ENCODE measurements at regions not wholly inside any gene's neighbourhood (a gene's known extent, or its start where the extent isn't known, plus 50 kb on each side); places are given as distances from the start of the nearest gene placed in this dataset.

DNA sequence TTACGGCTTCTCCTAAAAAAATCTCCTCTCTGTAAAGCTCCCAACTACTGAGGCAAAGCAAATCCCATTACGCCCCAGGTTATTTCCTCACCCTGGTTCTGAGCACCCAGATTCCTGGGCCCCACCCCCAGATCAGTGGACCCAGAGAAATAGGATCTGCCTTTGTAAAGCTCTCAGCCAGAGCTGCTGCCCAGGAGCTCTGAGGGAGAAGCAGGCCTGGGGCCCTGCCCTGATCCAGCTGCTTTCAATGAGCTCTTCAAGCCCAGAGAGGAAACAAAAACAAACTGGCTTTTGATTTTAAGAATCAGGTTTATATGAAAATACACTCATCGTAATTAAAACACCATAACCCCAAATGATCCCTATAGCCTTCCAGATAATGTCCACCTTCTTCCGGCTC lies 124.5 kb downstream of the C5orf15 start:
- 88 to 97% methylated on average over 3 of the region's 4 CpGs for WGBS, 2 experiments (ENCODE audit: insufficient coverage in 2 of 2)

DNA sequence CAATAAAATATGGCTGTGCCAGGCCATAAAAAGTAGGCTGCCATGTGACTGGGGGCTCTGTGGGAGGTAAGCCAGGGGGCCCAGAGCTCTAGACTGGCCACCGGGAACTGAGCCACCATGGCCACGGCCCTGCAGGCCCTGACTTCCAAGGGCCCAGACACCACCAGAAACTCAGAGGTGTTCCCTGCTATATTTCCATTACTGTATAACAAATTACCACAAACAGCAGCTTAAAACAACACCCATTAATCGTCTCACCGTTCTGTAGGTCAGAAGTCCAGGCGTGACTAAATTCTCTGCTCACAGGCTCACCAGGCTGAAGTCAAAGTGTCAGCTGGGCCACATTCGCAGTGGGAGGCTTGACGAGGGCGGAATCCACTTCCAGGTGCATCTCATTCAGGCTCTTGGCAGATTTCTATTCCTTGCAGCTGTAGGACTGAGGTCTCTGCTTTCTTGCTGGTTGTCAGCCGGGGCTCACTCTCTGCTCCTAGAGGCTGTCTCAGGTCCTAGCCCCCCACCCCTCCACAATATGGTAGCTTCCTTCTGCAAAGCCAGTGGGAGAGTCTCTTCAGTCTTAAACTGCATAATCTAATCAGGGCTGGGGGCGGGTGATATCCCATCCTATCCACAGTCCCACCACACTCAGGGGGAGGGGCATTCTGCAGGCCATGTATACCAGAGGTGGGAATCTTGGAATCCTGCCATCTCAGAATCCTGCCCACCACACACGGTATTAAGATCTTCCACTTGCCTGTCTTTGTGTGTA lies 125.4 kb downstream of the C5orf15 start:
- Histone ChIP-seq H3K4me1 (ENCODE audit: control insufficient read depth, insufficient read depth, low read length, poor library complexity, severe bottlenecking) (peaks cover under 1% of the 10 kb centered on the region), H3K4me3 (ENCODE audit: extremely low read depth, insufficient read depth, low read length, poor library complexity, severe bottlenecking) (no peak overlapping the region), H3K27ac (ENCODE audit: low read depth, low read length, severe bottlenecking) (no peak overlapping the region), H3K9me3 (ENCODE audit: control insufficient read depth, low read length) (no peaks in the 10 kb centered on the region), H3K36me3 (ENCODE audit: control insufficient read depth, insufficient read depth, low read length) (no peaks in the 10 kb centered on the region)
- WGBS, 2 experiments (ENCODE audit: insufficient coverage in 2 of 2), result 80 to 81% methylated on average over 8 to 9 of the region's 11 CpGs

More for the DNA sequence above, 124.5 kb downstream of the C5orf15 start:
- H3K4me3 ChIP-seq (ENCODE audit: extremely low read depth, insufficient read depth, low read length, poor library complexity, severe bottlenecking), result no peak overlapping the region
- H3K9me3 ChIP-seq (ENCODE audit: control insufficient read depth, low read length), result no peaks in the 10 kb centered on the region
- H3K36me3 ChIP-seq (ENCODE audit: control insufficient read depth, insufficient read depth, low read length), result no peaks in the 10 kb centered on the region
- no peak overlapping the region for H3K27ac ChIP-seq (ENCODE audit: low read depth, low read length, severe bottlenecking)
- peaks cover 7% of the 10 kb centered on the region for H3K4me1 ChIP-seq (ENCODE audit: control insufficient read depth, insufficient read depth, low read length, poor library complexity, severe bottlenecking)

DNA sequence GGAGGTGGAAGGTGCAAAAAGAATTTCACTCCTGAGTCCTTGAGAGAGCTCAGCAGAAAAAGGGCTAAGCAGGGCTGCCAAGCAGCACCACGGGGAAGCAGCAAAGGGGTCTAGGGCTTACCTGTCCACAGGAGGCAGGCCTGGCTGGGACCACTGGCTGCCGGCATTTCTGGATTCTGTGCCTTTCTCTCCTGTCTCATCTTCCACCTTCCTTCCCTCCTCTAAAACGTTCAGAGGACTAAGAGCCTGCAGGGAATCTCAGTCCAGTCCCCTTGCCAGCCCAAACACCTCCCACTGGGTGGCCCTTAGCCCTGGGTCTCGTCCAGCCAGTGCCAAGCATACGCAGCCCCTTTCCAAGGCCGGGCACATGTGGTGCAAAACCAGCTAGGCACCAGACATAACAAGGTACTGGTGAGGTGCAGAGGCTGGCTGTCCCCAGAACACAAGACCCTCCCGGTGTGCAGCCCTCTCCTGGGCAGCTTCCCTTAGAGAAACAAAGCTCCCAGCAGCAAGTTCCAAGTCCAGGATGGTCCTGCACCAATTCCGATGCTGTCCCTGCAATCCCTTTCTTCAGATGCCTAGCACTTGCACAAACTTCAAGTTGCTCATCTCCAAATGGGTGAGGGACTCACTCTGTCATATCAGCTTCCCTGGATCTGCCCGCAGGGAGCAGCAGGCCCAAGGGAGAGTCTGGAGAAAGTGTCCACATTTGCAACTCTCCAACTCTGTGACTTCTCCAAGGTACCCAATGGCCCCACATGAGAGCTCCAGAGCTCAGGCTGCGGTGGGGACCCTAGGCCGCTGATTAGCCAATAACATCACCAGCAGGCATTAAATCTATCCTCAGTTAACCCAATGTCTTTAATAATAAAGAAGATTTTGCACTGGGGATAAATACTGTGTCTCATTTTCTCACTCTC lies 126.3 kb downstream of the C5orf15 start:
- Histone ChIP-seq H3K4me1 (ENCODE audit: control insufficient read depth, insufficient read depth, low read length, poor library complexity, severe bottlenecking) (no peaks in the 10 kb centered on the region), H3K4me3 (ENCODE audit: extremely low read depth, insufficient read depth, low read length, poor library complexity, severe bottlenecking) (no peak overlapping the region), H3K27ac (ENCODE audit: low read depth, low read length, severe bottlenecking) (no peak overlapping the region), H3K36me3 (ENCODE audit: control insufficient read depth, insufficient read depth, low read length) (no peaks in the 10 kb centered on the region), H3K9me3 (ENCODE audit: control insufficient read depth, low read length) (no peaks in the 10 kb centered on the region)
- WGBS, 2 experiments (ENCODE audit: insufficient coverage in 2 of 2), result 85 to 87% methylated on average over 8 of the region's 11 CpGs

DNA sequence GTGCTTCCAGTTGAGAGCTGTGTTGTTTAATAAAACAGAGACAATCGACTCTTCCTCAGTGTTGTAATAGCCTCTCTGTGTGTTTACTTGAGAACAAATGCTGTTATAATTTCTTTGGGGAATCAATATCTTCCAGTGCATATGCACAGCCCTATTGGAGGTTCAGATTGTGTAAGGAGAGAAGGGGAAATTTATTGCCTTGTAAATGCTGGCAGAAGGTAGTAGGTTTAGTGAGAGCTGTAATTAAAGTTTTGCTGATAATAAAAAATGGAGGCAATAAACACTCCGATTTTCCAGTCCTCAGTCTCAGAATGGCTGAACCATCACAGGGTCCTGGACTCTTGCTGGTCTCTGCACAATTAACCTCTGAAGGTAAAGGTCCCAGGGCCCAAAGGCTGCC lies 128.3 kb downstream of the C5orf15 start:
- Histone ChIP-seq H3K27ac (ENCODE audit: low read depth, low read length, severe bottlenecking) (no peak overlapping the region), H3K4me3 (ENCODE audit: extremely low read depth, insufficient read depth, low read length, poor library complexity, severe bottlenecking) (no peak overlapping the region), H3K36me3 (ENCODE audit: control insufficient read depth, insufficient read depth, low read length) (no peaks in the 10 kb centered on the region), H3K9me3 (ENCODE audit: control insufficient read depth, low read length) (no peaks in the 10 kb centered on the region), H3K4me1 (ENCODE audit: control insufficient read depth, insufficient read depth, low read length, poor library complexity, severe bottlenecking) (no peaks in the 10 kb centered on the region)
- 90 to 100% methylated on average over 1 of the region's 2 CpGs for WGBS, 2 experiments (ENCODE audit: insufficient coverage in 2 of 2)

DNA sequence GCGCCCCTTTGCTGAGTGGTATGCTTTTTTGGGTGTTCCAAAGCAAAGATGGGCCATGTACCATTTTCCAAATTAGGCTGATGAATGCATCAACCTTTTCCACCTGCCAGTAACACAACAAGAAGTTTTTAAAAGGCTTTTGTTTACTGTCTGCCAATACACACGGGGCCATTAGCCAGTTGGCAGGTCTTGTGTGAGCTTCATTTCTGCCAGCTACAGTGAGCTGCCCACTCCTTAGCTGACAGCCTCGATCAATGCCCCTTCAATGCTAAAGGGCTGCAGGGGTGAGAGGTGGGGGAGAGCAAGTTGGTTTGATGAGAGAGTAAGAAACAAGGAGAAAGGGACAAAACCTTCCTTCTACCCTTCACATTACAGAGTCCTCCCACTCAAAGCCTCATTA lies 128.7 kb downstream of the C5orf15 start:
- no peaks in the 10 kb centered on the region for H3K36me3 ChIP-seq (ENCODE audit: control insufficient read depth, insufficient read depth, low read length)
- H3K4me3 ChIP-seq (ENCODE audit: extremely low read depth, insufficient read depth, low read length, poor library complexity, severe bottlenecking), result no peak overlapping the region
- H3K27ac ChIP-seq (ENCODE audit: low read depth, low read length, severe bottlenecking), result no peak overlapping the region
- WGBS, 2 experiments (ENCODE audit: insufficient coverage in 2 of 2), result 43 to 86% methylated on average over 1 of the region's 3 CpGs
- no peaks in the 10 kb centered on the region for H3K9me3 ChIP-seq (ENCODE audit: control insufficient read depth, low read length)
- H3K4me1 ChIP-seq (ENCODE audit: control insufficient read depth, insufficient read depth, low read length, poor library complexity, severe bottlenecking), result no peaks in the 10 kb centered on the region

DNA sequence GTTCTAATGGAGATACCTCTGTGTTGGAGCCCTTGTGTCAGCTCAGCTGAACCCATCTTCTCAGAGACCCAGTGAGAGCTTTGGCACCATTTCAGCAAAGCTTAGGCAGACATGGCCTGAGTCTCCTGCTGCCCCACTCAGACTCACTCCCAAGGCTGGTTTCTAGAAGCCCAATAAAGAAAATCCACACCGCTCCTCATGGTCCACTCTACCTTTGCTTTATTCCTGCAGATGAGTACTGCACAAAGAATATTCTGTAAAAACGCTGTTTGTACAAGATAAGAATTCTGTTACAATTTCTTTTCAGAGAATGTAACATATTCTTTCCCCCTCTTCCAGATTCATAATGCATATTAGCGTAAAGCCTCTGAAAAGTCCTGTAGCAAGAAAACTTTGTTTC lies 129.3 kb downstream of the C5orf15 start:
- H3K4me1 ChIP-seq (ENCODE audit: control insufficient read depth, insufficient read depth, low read length, poor library complexity, severe bottlenecking), result no peaks in the 10 kb centered on the region
- H3K9me3 ChIP-seq (ENCODE audit: control insufficient read depth, low read length), result no peaks in the 10 kb centered on the region
- WGBS, 2 experiments (ENCODE audit: insufficient coverage in 2 of 2), result 87 to 100% methylated on average over 2 to 3 of the region's 3 CpGs
- no peak overlapping the region for H3K4me3 ChIP-seq (ENCODE audit: extremely low read depth, insufficient read depth, low read length, poor library complexity, severe bottlenecking)
- no peak overlapping the region for H3K27ac ChIP-seq (ENCODE audit: low read depth, low read length, severe bottlenecking)
- no peaks in the 10 kb centered on the region for H3K36me3 ChIP-seq (ENCODE audit: control insufficient read depth, insufficient read depth, low read length)

DNA sequence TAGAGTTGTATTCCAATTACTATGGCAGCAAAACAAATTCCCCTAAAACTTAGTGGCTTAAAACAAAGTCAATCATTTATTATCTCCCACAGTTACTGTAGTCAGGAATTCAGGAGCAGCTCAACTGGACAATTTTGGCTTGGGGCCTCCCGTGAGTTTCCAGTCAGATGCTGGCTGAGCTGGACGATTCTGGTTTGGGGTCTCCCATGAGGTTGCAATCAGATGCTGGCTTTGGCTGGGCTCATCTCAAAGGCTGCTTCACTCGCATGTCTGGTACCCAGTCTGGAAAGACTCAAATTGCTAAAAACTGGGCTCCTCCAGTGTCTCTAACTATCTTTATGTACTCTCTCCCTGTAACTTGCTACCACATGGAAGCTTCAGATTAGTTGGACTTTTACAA lies 130.1 kb downstream of the C5orf15 start:
- H3K9me3 ChIP-seq (ENCODE audit: control insufficient read depth, low read length), result no peaks in the 10 kb centered on the region
- no peaks in the 10 kb centered on the region for H3K4me1 ChIP-seq (ENCODE audit: control insufficient read depth, insufficient read depth, low read length, poor library complexity, severe bottlenecking)

DNA sequence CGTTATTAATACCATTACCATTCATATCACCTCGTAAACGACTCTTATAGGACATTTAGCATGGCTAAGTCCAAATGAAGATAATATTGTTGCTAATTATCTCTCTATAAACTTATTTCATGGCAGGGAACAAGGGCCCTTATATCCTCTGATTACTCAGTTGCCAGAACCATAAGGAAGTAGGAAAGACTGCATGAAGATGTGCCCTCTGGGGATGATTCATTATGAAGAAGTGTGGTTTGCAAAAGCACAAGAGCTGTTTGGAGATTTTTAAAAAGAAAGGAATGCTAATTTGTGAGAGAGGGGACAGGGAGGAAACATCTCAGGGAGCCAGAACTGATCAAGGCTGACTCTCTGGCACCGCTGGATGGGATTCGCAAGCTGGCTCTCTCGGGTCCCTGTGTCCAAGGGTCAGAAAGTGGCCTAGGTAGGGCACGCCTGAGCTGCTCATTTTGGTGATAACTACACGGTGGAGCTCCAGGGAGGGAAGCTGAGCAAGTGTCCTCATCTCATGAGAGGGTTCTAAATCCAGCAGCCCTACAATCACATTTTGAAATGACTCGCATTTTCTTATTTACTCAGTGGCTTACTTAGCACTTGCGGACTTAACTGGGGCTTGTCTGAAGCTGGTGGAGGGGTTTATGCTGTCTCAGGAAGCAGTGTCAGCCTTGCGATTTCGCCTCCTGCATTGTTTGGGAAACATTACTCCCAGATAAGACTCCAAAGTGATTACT lies 136.8 kb downstream of the C5orf15 start:
- Histone ChIP-seq H3K4me1 (ENCODE audit: control insufficient read depth, insufficient read depth, low read length, poor library complexity, severe bottlenecking) (peaks cover 23% of the 10 kb centered on the region), H3K4me3 (ENCODE audit: extremely low read depth, insufficient read depth, low read length, poor library complexity, severe bottlenecking) (no peak overlapping the region), H3K36me3 (ENCODE audit: control insufficient read depth, insufficient read depth, low read length) (no peaks in the 10 kb centered on the region), H3K9me3 (ENCODE audit: control insufficient read depth, low read length) (no peaks in the 10 kb centered on the region), H3K27ac (ENCODE audit: low read depth, low read length, severe bottlenecking) (peak overlapping the region; percentile 72)
- 71% methylated on average over 6 to 7 of the region's 12 CpGs for WGBS, 2 experiments (ENCODE audit: insufficient coverage in 2 of 2)

More for the DNA sequence above, 130.1 kb downstream of the C5orf15 start:
- H3K27ac ChIP-seq (ENCODE audit: low read depth, low read length, severe bottlenecking), result no peak overlapping the region
- WGBS, 2 experiments (ENCODE audit: insufficient coverage in 2 of 2), result 91 to 94% methylated on average over 3 of the region's 3 CpGs
- H3K36me3 ChIP-seq (ENCODE audit: control insufficient read depth, insufficient read depth, low read length), result no peaks in the 10 kb centered on the region
- H3K4me3 ChIP-seq (ENCODE audit: extremely low read depth, insufficient read depth, low read length, poor library complexity, severe bottlenecking), result no peak overlapping the region

DNA sequence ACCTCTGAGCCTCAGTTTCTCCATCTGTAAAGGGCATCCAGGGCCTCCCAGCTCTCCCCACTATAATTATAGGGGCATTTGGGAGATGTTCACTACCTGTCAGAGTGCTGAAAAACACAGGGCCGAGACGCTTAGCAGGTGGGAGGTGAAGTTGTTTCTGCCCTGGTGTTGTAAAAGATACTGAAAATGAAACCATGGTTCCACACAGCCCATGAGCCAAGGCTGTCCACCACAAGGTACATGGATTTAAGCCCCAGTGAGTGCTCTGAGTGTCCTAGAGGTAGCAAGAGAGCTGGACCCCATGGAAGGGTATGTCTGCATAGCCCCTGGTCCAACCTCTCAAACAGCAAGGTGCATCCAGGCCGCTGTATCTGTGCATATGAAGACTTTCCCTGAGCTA lies 137.5 kb downstream of the C5orf15 start:
- Histone ChIP-seq H3K4me3 (ENCODE audit: extremely low read depth, insufficient read depth, low read length, poor library complexity, severe bottlenecking) (no peak overlapping the region), H3K36me3 (ENCODE audit: control insufficient read depth, insufficient read depth, low read length) (no peaks in the 10 kb centered on the region), H3K4me1 (ENCODE audit: control insufficient read depth, insufficient read depth, low read length, poor library complexity, severe bottlenecking) (peaks cover 23% of the 10 kb centered on the region), H3K9me3 (ENCODE audit: control insufficient read depth, low read length) (no peaks in the 10 kb centered on the region), H3K27ac (ENCODE audit: low read depth, low read length, severe bottlenecking) (no peak overlapping the region)
- WGBS, 2 experiments (ENCODE audit: insufficient coverage in 2 of 2), result 93 to 100% methylated on average over 1 to 3 of the region's 3 CpGs

DNA sequence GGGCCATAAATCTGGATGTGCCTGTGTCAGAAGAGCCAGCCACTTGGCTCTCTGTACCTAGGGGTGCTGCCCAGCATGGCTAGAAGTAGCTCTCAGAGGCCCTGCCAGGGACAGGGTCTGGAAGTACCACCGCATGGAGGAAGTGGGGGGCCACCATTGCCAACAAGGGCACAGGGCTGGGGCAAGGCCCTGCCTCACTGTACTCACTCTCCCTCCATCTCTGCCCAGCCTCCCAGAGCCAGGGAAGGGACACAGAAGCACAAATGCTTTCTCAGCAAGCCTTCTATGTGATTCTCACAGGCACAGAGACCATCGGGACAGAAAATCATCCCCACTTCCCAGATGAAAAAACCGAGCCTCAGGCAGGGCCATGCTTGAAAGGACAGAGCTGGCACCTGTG lies 138.1 kb downstream of the C5orf15 start:
- H3K27ac ChIP-seq (ENCODE audit: low read depth, low read length, severe bottlenecking), result no peak overlapping the region
- H3K9me3 ChIP-seq (ENCODE audit: control insufficient read depth, low read length), result no peaks in the 10 kb centered on the region
- peaks cover 23% of the 10 kb centered on the region for H3K4me1 ChIP-seq (ENCODE audit: control insufficient read depth, insufficient read depth, low read length, poor library complexity, severe bottlenecking)
- H3K4me3 ChIP-seq (ENCODE audit: extremely low read depth, insufficient read depth, low read length, poor library complexity, severe bottlenecking), result no peak overlapping the region
- 87 to 100% methylated on average over 3 of the region's 3 CpGs for WGBS, 2 experiments (ENCODE audit: insufficient coverage in 2 of 2)
- no peaks in the 10 kb centered on the region for H3K36me3 ChIP-seq (ENCODE audit: control insufficient read depth, insufficient read depth, low read length)
